ENCODE measurements at regions not wholly inside any gene's neighbourhood (a gene's known extent, or its start where the extent isn't known, plus 50 kb on each side); places are given as distances from the start of the nearest gene placed in this dataset.

DNA sequence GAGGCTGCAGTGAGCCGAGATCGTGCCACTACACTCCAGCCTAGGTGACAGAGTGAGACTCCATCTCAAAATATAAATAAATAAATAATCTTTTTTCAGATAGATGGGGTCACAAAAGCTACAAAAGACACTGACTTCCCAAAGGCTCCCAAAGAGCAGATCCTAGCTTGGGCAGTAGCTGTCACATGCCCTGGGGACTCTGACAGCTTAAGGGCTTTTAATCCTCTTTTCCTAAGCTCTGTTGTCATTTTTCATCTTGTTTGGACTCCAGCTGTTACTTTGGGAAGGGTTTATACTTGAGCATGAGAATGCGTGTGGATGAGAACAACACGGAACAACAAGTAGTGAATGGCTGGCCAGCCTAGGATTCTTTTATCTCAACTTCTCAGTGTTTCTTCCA is 231.7 kb downstream of the MZT1 start:
- Histone ChIP-seq H3K9me3 (replicated peaks in 1 of 3) (no peaks in the 10 kb centered on the region), H3K27me3 (no peaks in the 10 kb centered on the region), H3K27ac (no peak overlapping the region), H3K4me1 (replicated peaks in 1 of 2) (no peaks in the 10 kb centered on the region), H3K36me3 (replicated peaks in 1 of 2) (no peaks in the 10 kb centered on the region), H3K4me3 (no peak overlapping the region)
- no peak for DNase-seq
- TF ChIP-seq, protein P1, sequence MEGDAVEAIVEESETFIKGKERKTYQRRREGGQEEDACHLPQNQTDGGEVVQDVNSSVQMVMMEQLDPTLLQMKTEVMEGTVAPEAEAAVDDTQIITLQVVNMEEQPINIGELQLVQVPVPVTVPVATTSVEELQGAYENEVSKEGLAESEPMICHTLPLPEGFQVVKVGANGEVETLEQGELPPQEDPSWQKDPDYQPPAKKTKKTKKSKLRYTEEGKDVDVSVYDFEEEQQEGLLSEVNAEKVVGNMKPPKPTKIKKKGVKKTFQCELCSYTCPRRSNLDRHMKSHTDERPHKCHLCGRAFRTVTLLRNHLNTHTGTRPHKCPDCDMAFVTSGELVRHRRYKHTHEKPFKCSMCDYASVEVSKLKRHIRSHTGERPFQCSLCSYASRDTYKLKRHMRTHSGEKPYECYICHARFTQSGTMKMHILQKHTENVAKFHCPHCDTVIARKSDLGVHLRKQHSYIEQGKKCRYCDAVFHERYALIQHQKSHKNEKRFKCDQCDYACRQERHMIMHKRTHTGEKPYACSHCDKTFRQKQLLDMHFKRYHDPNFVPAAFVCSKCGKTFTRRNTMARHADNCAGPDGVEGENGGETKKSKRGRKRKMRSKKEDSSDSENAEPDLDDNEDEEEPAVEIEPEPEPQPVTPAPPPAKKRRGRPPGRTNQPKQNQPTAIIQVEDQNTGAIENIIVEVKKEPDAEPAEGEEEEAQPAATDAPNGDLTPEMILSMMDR (IDR thresholded peaks at IDR 0.05) = no peak
- no peak for TF ChIP-seq POLR2A (IDR thresholded peaks at IDR 0.05)
- 88 to 99% (median 95%) methylated on average over 4 of the region's 4 CpGs for WGBS, 4 donors
- intact Hi-C loops (cut with DNase I) = no loop called here

DNA sequence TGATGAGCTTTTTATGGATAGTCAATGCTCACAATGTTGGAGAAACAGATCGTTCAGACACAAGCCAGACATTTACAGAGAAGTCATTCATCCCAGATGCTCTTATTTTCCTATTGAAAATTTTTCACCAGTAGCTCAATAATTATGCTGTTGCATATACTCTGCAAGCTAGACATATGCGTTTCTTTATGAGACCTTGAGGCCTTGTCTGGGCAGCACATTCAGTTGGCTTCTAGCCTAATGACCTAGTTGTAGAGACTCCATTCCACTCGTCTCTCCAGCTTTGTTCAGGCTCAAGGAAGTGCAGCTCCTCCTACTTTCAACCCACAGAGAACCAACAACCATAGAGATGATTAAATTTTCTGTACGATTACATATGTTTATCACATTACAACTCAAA is 237.7 kb downstream of the MZT1 start:
- TF ChIP-seq, protein P1 (IDR thresholded peaks at IDR 0.05) = no peak
- TF ChIP-seq POLR2A (IDR thresholded peaks at IDR 0.05) = no peak
- 38 to 59% (median 46%) methylated on average over 4 of the region's 4 CpGs for WGBS, 4 donors
- intact Hi-C loops (cut with DNase I) = no loop called here
- Histone ChIP-seq H3K27me3 (no peaks in the 10 kb centered on the region), H3K27ac (no peak overlapping the region), H3K4me3 (no peak overlapping the region), H3K36me3 (replicated peaks in 1 of 2) (no peaks in the 10 kb centered on the region), H3K9me3 (replicated peaks in 1 of 3) (no peaks in the 10 kb centered on the region), H3K4me1 (replicated peaks in 1 of 2) (no peaks in the 10 kb centered on the region)
- no peak for DNase-seq

DNA sequence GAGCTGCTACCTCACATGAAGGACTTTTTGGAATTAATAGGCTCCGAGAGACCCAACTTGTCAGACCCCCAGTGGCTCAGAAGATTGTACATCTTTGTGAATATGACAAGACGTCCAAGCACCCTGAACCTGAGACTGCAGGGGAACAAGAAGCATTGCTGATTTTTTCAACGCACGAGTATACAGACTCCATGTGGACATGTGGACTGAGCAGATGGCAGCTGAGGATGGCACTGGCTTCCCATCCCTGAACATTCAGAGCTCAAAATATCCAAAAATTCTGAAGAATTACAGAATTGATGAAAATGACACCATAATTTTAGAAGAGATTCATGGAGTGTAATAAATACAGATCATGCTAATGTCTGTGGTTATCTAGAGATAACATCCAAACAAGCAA is 254.1 kb downstream of the MZT1 start:
- H3K9me3 ChIP-seq (replicated peaks in 1 of 3) = no peaks in the 10 kb centered on the region
- DNase-seq = no peak
- no peak overlapping the region for H3K4me3 ChIP-seq
- no peak overlapping the region for H3K27ac ChIP-seq
- WGBS, 4 donors = 84 to 92% (median 86%) methylated on average over 4 of the region's 4 CpGs
- intact Hi-C loops (cut with DNase I) = no loop called here
- no peak for TF ChIP-seq POLR2A (IDR thresholded peaks at IDR 0.05)
- TF ChIP-seq, protein P1 (IDR thresholded peaks at IDR 0.05) = no peak
- H3K27me3 ChIP-seq = no peaks in the 10 kb centered on the region
- H3K4me1 ChIP-seq (replicated peaks in 1 of 2) = no peaks in the 10 kb centered on the region
- no peaks in the 10 kb centered on the region for H3K36me3 ChIP-seq (replicated peaks in 1 of 2)

DNA sequence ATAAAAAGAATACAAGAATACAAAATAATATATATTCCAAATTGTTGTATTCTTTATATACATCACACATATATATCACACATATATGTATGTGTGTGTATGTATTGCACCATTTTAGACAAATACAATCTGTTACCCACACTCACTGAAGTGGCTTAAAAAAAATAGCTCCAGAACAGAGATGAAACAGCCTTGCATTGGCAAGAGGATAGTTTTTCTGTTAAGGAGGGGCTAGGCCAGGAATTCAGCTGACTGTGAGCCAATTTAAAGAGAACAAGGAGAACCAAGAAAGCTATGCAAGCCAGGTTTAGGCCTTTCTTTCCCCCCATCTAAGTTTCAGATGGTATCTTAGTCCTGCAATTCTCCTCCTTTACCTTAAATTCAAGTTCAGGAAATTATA is 257.5 kb downstream of the MZT1 start:
- Histone ChIP-seq H3K36me3 (replicated peaks in 1 of 2) (no peaks in the 10 kb centered on the region), H3K27me3 (no peaks in the 10 kb centered on the region), H3K4me1 (replicated peaks in 1 of 2) (no peaks in the 10 kb centered on the region), H3K9me3 (replicated peaks in 1 of 3) (no peaks in the 10 kb centered on the region), H3K4me3 (no peak overlapping the region), H3K27ac (no peak overlapping the region)
- TF ChIP-seq POLR2A (IDR thresholded peaks at IDR 0.05) = no peak
- TF ChIP-seq, protein P1 (IDR thresholded peaks at IDR 0.05) = no peak
- intact Hi-C loops (cut with DNase I) = no loop called here
- no peak for DNase-seq

All from adrenal gland (tissue), 9 donors.